Endodermal cell (in vitro differentiated cells): ENCODE measurements at regions not wholly inside any gene's neighbourhood (a gene's known extent, or its start where the extent isn't known, plus 50 kb on each side); places are given as distances from the start of the nearest gene placed in this dataset.
A peak's percentile ranks its signal among the peaks of the same experiment; 100 is the strongest.

Experiments
- DNase-seq: peaks from one replicate; pipeline ENCODE4 v3.0.0-alpha.2; 2017
- H3K27ac ChIP-seq: 2 replicates; pipeline ENCODE4 v1.5.1; 2013; ENCODE audit warnings: mild to moderate bottlenecking, low read depth, low read length, moderate library complexity
- H3K27me3 ChIP-seq: 2 replicates; pipeline ENCODE4 v1.6.1; 2013; ENCODE audit warnings: mild to moderate bottlenecking, low read length, moderate library complexity; ENCODE audit not compliant: insufficient read depth, control insufficient read depth, poor library complexity, severe bottlenecking
- H3K36me3 ChIP-seq: 2 replicates; pipeline ENCODE4 v1.7.0; 2013; ENCODE audit warnings: mild to moderate bottlenecking, low read length, moderate library complexity; ENCODE audit not compliant: control insufficient read depth, insufficient read depth
- H3K4me1 ChIP-seq: one replicate; pipeline ENCODE4 v1.7.0; 2013; ENCODE audit warnings: low read length; ENCODE audit not compliant: control insufficient read depth, insufficient read depth
- H3K4me3 ChIP-seq: 2 replicates; pipeline ENCODE4 v1.5.1; 2013; ENCODE audit warnings: mild to moderate bottlenecking, low read length, moderate library complexity
- H3K9ac ChIP-seq: 2 replicates; pipeline ENCODE4 v1.6.1; 2013; ENCODE audit warnings: mild to moderate bottlenecking, low read length, moderate library complexity; ENCODE audit not compliant: poor library complexity, severe bottlenecking; ENCODE audit errors: extremely low read depth
- H3K9me3 ChIP-seq: 2 replicates; pipeline ENCODE4 v1.6.1; 2013; ENCODE audit warnings: mild to moderate bottlenecking, low read length, moderate library complexity; ENCODE audit not compliant: control insufficient read depth
- H3K27ac Mint-ChIP-seq: 2 replicates; pipeline ENCODE4 v1.8.0; 2020; ENCODE audit warnings: mixed read lengths
- H3K27me3 Mint-ChIP-seq: 2 replicates; pipeline ENCODE4 v1.8.0; 2021; ENCODE audit warnings: mild to moderate bottlenecking, mixed read lengths; ENCODE audit not compliant: insufficient read depth
- H3K36me3 Mint-ChIP-seq: 2 replicates; pipeline ENCODE4 v1.8.0; 2020; ENCODE audit warnings: low read depth, mixed read lengths
- H3K4me1 Mint-ChIP-seq: 2 replicates; pipeline ENCODE4 v1.8.0; 2020; ENCODE audit warnings: mixed read lengths
- H3K4me3 Mint-ChIP-seq: 2 replicates; pipeline ENCODE4 v1.8.0; 2020; ENCODE audit warnings: mild to moderate bottlenecking, moderate library complexity, mixed read lengths
- H3K9me3 Mint-ChIP-seq: 2 replicates; pipeline ENCODE4 v1.8.0; 2020; ENCODE audit warnings: mild to moderate bottlenecking, mixed read lengths
- CTCF ChIP-seq: fragments of 200-600 bp; sonication (generic); conservative IDR thresholded peaks from 2 replicates; pipeline ENCODE4 v1.5.0; 2021; ENCODE audit warnings: antibody characterized with exemption, mild to moderate bottlenecking
- WGBS, 2 experiments: methylation state at CpG; one replicate each; pipeline versions ENCODE4 v1.1.5 to v1.1.7; 2013; ENCODE audit warnings: missing lambda C conversion rate in 2 of 2, mixed read lengths in 1 of 2; ENCODE audit not compliant: insufficient coverage in 1 of 2, insufficient read length in 1 of 2; 5-methylcytosine and 5-hydroxymethylcytosine counted together

GRCh38 chr17:34182036-34182803, 72.9 kb upstream of the CCL2 start:
- Mint-ChIP-seq H3K27ac (peak overlapping the region; percentile 21), H3K9me3 (no peaks in the 10 kb centered on the region), H3K36me3 (peaks cover 8% of the 10 kb centered on the region), H3K4me3 (peak overlapping the region; percentile 68), H3K27me3 (no peaks in the 10 kb centered on the region), H3K4me1 (peaks cover 54% of the 10 kb centered on the region)
- H3K9me3 ChIP-seq, result no peaks in the 10 kb centered on the region
- peak overlapping the region; percentile 46 for H3K4me3 ChIP-seq
- no peaks in the 10 kb centered on the region for H3K27me3 ChIP-seq
- no peak overlapping the region for H3K27ac ChIP-seq
- WGBS, 2 experiments, result 87 to 90% methylated on average over 4 of the region's 6 CpGs
- H3K4me1 ChIP-seq, result peaks cover 9% of the 10 kb centered on the region
- TF ChIP-seq CTCF, result no peak
- no peaks in the 10 kb centered on the region for H3K36me3 ChIP-seq
- peak; percentile 22 for DNase-seq
- H3K9ac ChIP-seq, result no peak overlapping the region

DNA sequence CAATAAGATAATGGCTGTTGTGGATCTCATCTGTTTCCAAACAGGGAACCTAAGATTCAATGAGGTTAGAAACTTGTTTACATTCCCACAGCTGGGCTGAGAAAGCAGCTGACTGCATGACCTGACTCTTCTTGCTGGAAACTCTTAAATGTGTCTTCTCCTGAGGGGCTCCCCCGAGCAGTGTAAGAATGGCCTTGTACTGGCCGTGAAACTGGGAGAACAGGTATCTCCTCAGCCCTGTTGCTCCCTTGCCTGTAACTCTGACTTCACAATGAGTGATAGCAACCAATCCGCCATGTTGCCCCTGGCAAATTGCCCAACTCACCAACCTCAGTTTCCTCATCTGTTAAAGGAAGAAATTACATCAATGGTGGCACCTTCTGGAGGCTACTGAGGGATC, 59.1 kb upstream of the CCL2 start:
- Mint-ChIP-seq H3K4me3 (no peak overlapping the region), H3K9me3 (peaks cover 4% of the 10 kb centered on the region)
- no peak for TF ChIP-seq CTCF

DNA sequence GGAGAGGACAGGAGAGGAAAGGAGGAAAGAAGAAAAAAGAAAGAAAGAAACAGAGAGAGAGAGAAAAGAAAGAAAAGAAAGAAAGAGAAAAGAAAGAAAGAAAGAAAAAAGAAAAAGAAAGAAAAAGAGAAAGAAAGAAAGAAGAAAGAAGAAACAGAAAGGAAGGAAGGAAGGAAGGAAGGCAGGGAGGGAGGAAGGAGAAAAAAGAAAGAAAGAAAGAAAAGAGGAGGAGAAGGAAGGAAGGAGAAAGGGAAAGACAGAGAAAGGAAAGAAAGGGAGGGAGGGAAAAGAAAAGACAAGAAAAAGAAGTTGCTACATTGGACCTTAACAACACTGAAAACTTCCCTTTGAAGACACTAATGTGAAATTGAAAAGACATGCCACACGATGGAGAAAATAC, 56.6 kb upstream of the CCL2 start:
- no peak for TF ChIP-seq CTCF
- Histone ChIP-seq H3K9me3 (peaks cover 24% of the 10 kb centered on the region), H3K27me3 (no peaks in the 10 kb centered on the region), H3K4me1 (no peaks in the 10 kb centered on the region), H3K27ac (no peak overlapping the region), H3K36me3 (no peaks in the 10 kb centered on the region), H3K9ac (no peak overlapping the region), H3K4me3 (no peak overlapping the region)
- Mint-ChIP-seq H3K27me3 (peaks cover 5% of the 10 kb centered on the region), H3K4me1 (peaks cover 11% of the 10 kb centered on the region), H3K9me3 (peaks cover 12% of the 10 kb centered on the region), H3K27ac (no peak overlapping the region), H3K36me3 (no peaks in the 10 kb centered on the region), H3K4me3 (no peak overlapping the region)
- DNase-seq, result no peak
- WGBS, 2 experiments, result 71 to 82% methylated on average over 1 of the region's 1 CpG

More for the DNA sequence above, 59.1 kb upstream of the CCL2 start:
- H3K27me3 ChIP-seq, result no peaks in the 10 kb centered on the region
- H3K4me3 ChIP-seq, result no peak overlapping the region
- H3K4me1 ChIP-seq, result no peaks in the 10 kb centered on the region
- peaks cover 11% of the 10 kb centered on the region for H3K4me1 Mint-ChIP-seq
- no peak overlapping the region for H3K9ac ChIP-seq
- no peaks in the 10 kb centered on the region for H3K36me3 ChIP-seq
- 83 to 84% methylated on average over 2 to 3 of the region's 3 CpGs for WGBS, 2 experiments
- H3K27ac Mint-ChIP-seq, result peak overlapping the region; percentile 45
- H3K36me3 Mint-ChIP-seq, result no peaks in the 10 kb centered on the region
- DNase-seq, result no peak
- H3K27me3 Mint-ChIP-seq, result peaks cover 3% of the 10 kb centered on the region
- H3K27ac ChIP-seq, result no peak overlapping the region
- H3K9me3 ChIP-seq, result peaks cover 14% of the 10 kb centered on the region
